Neural cell (in vitro differentiated cells): ENCODE measurements at regions not wholly inside any gene's neighbourhood (a gene's known extent, or its start where the extent isn't known, plus 50 kb on each side); places are given as distances from the start of the nearest gene placed in this dataset.

Experiments used
- H2AFZ ChIP-seq: fragments of 200-600, 300-800 bp; sonication (generic), shearing (Covaris generic); 2 replicates; pipeline ENCODE4 v1.6.0; 2014; ENCODE audit warnings: low read depth, mild to moderate bottlenecking, antibody characterized with exemption, low read length, moderate library complexity
- H3F3A ChIP-seq: fragments of 200-600 bp; shearing (Covaris generic); 2 replicates; pipeline ENCODE4 v1.6.1; 2016; ENCODE audit warnings: mild to moderate bottlenecking, moderate library complexity, mixed read lengths, antibody characterized with exemption, low read length; ENCODE audit not compliant: insufficient read depth, poor library complexity, severe bottlenecking
- H3K27ac ChIP-seq: fragments of 200-600, 300-800 bp; sonication (generic), shearing (Covaris generic); 2 replicates; pipeline ENCODE4 v1.5.1; 2014; ENCODE audit warnings: mild to moderate bottlenecking, low read length, moderate library complexity
- H3K27me3 ChIP-seq: fragments of 300-800, 200-600 bp; sonication (generic), shearing (Covaris generic); 2 replicates; pipeline ENCODE4 v1.6.0; 2014; ENCODE audit warnings: mild to moderate bottlenecking, low read depth, low read length, moderate library complexity; ENCODE audit not compliant: insufficient read depth
- H3K36me3 ChIP-seq: fragments of 300-800, 200-600 bp; sonication (generic), shearing (Covaris generic); 2 replicates; pipeline ENCODE4 v1.5.1; 2014; ENCODE audit warnings: mild to moderate bottlenecking, antibody characterized with exemption, low read length, moderate library complexity; ENCODE audit not compliant: insufficient read depth
- H3K4me2 ChIP-seq: fragments of 300-800, 200-600 bp; sonication (generic), shearing (Covaris generic); 2 replicates; pipeline ENCODE4 v1.6.0; 2014; ENCODE audit warnings: mild to moderate bottlenecking, low read length
- H3K4me3 ChIP-seq: fragments of 300-800, 200-600 bp; sonication (generic), shearing (Covaris generic); 2 replicates; pipeline ENCODE4 v1.5.1; 2014; ENCODE audit warnings: mild to moderate bottlenecking, low read length, moderate library complexity
- H3K79me2 ChIP-seq: fragments of 200-600 bp; shearing (Covaris generic); replicated peaks from 2 replicates; pipeline ENCODE4 v1.6.0; 2014; ENCODE audit warnings: mild to moderate bottlenecking, low read length, moderate library complexity; ENCODE audit not compliant: insufficient read depth
- H3K9ac ChIP-seq: fragments of 300-800, 200-600 bp; sonication (generic), shearing (Covaris generic); 2 replicates; pipeline ENCODE4 v1.6.1; 2016; ENCODE audit warnings: mild to moderate bottlenecking, low read length, mixed read lengths
- H3K9me2 ChIP-seq: fragments of 200-600 bp; shearing (Covaris generic); 2 replicates; pipeline ENCODE4 v1.6.1; 2016; ENCODE audit warnings: mild to moderate bottlenecking, low read length, mixed read lengths; ENCODE audit not compliant: insufficient read depth
- H3K9me3 ChIP-seq: fragments of 200-600, 300-800 bp; sonication (generic), shearing (Covaris generic); 2 replicates; pipeline ENCODE4 v1.6.1; 2016; ENCODE audit warnings: mild to moderate bottlenecking, mixed run types, low read length, moderate library complexity, mixed read lengths
- H4K20me1 ChIP-seq: fragments of 200-600 bp; shearing (Covaris generic); 2 replicates; pipeline ENCODE4 v1.6.1; 2016; ENCODE audit warnings: mild to moderate bottlenecking, mixed run types; ENCODE audit not compliant: insufficient read depth
- EP300 ChIP-seq: fragments of 450-650 bp; conservative IDR thresholded peaks from 2 replicates; pipeline ENCODE4 v1.6.1; 2014; ENCODE audit warnings: antibody characterized with exemption, mild to moderate bottlenecking, moderate library complexity; ENCODE audit not compliant: poor library complexity, severe bottlenecking
- EZH2 ChIP-seq: fragments of 200-600, 300-800 bp; shearing (Covaris generic), sonication (generic); IDR thresholded peaks from 2 replicates; pipeline ENCODE4 v1.6.1; 2014; ENCODE audit warnings: antibody characterized with exemption, low read length, borderline replicate concordance, mild to moderate bottlenecking; ENCODE audit not compliant: insufficient read depth, poor library complexity, severe bottlenecking
- MXI1 ChIP-seq: fragments of 450-650 bp; conservative IDR thresholded peaks from 2 replicates; pipeline ENCODE4 v1.6.1; 2014; ENCODE audit warnings: antibody characterized with exemption, mild to moderate bottlenecking; ENCODE audit not compliant: poor library complexity, severe bottlenecking
- POLR2AphosphoS5 ChIP-seq: IDR thresholded peaks from 2 replicates; pipeline ENCODE4 v1.6.1; 2012
- RAD21 ChIP-seq: fragments of 450-650 bp; conservative IDR thresholded peaks from 2 replicates; pipeline ENCODE4 v1.6.1; 2014; ENCODE audit warnings: antibody characterized with exemption, mild to moderate bottlenecking, moderate library complexity
- SMC3 ChIP-seq: fragments of 450-650 bp; conservative IDR thresholded peaks from 2 replicates; pipeline ENCODE4 v1.6.1; 2014; ENCODE audit warnings: antibody characterized with exemption, mild to moderate bottlenecking, moderate library complexity; ENCODE audit not compliant: poor library complexity
- TAF1 ChIP-seq: IDR thresholded peaks from 2 replicates; pipeline ENCODE4 v1.6.1; 2012; ENCODE audit warnings: low read depth
- TF ChIP-seq, protein P1 (sequence below): IDR thresholded peaks from 2 replicates; pipeline ENCODE4 v1.6.1; 2012; ENCODE audit warnings: borderline replicate concordance
- TF ChIP-seq, protein P2 (sequence below): fragments of 450-650 bp; IDR thresholded peaks from 2 replicates; pipeline ENCODE4 v1.5.1; 2014; ENCODE audit warnings: antibody characterized with exemption, mild to moderate bottlenecking, moderate library complexity; ENCODE audit not compliant: poor library complexity, severe bottlenecking

- Histone ChIP-seq H2AFZ (no peak overlapping the region), H3K9ac (no peak overlapping the region), H4K20me1 (no peaks in the 10 kb centered on the region), H3K27me3 (no peaks in the 10 kb centered on the region), H3K79me2 (no peaks in the 10 kb centered on the region), H3K9me3 (no peaks in the 10 kb centered on the region), H3K4me3 (no peak overlapping the region), H3K36me3 (no peaks in the 10 kb centered on the region), H3F3A (no peaks in the 10 kb centered on the region), H3K9me2 (no peaks in the 10 kb centered on the region), H3K27ac (no peak overlapping the region), H3K4me2 (no peak overlapping the region)
- TF ChIP-seq EP300 (no peak), EZH2 (no peak), TAF1 (no peak), POLR2AphosphoS5 (no peak), RAD21 (no peak), SMC3 (no peak), MXI1 (no peak)
- TF ChIP-seq, protein P1, sequence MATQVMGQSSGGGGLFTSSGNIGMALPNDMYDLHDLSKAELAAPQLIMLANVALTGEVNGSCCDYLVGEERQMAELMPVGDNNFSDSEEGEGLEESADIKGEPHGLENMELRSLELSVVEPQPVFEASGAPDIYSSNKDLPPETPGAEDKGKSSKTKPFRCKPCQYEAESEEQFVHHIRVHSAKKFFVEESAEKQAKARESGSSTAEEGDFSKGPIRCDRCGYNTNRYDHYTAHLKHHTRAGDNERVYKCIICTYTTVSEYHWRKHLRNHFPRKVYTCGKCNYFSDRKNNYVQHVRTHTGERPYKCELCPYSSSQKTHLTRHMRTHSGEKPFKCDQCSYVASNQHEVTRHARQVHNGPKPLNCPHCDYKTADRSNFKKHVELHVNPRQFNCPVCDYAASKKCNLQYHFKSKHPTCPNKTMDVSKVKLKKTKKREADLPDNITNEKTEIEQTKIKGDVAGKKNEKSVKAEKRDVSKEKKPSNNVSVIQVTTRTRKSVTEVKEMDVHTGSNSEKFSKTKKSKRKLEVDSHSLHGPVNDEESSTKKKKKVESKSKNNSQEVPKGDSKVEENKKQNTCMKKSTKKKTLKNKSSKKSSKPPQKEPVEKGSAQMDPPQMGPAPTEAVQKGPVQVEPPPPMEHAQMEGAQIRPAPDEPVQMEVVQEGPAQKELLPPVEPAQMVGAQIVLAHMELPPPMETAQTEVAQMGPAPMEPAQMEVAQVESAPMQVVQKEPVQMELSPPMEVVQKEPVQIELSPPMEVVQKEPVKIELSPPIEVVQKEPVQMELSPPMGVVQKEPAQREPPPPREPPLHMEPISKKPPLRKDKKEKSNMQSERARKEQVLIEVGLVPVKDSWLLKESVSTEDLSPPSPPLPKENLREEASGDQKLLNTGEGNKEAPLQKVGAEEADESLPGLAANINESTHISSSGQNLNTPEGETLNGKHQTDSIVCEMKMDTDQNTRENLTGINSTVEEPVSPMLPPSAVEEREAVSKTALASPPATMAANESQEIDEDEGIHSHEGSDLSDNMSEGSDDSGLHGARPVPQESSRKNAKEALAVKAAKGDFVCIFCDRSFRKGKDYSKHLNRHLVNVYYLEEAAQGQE = no peak
- TF ChIP-seq, protein P2, sequence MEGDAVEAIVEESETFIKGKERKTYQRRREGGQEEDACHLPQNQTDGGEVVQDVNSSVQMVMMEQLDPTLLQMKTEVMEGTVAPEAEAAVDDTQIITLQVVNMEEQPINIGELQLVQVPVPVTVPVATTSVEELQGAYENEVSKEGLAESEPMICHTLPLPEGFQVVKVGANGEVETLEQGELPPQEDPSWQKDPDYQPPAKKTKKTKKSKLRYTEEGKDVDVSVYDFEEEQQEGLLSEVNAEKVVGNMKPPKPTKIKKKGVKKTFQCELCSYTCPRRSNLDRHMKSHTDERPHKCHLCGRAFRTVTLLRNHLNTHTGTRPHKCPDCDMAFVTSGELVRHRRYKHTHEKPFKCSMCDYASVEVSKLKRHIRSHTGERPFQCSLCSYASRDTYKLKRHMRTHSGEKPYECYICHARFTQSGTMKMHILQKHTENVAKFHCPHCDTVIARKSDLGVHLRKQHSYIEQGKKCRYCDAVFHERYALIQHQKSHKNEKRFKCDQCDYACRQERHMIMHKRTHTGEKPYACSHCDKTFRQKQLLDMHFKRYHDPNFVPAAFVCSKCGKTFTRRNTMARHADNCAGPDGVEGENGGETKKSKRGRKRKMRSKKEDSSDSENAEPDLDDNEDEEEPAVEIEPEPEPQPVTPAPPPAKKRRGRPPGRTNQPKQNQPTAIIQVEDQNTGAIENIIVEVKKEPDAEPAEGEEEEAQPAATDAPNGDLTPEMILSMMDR = no peak
Observed at GRCh38 chr6:67643281-67643680, 991.8 kb upstream of the ADGRB3 start.

DNA sequence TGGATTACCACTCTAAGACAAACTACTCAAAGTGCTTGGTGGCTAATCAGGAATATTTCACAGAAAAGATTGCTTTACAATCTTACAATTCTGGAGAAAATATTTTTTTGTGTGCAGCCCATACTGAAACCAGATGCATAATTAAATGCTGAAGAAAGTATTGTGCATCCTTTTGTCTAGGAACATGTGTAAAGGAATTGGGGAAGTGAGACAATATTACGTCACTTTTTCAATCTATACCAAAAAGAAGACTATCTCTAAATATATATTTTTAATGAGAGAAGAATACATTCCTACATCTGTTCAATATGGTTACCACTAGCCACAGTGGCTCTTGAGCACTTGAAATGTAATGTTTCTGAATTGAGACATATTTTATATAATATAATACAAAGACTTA is 992.5 kb upstream of the ADGRB3 start:
- H3K4me2 ChIP-seq = no peak overlapping the region
- no peaks in the 10 kb centered on the region for H3K36me3 ChIP-seq
- no peaks in the 10 kb centered on the region for H4K20me1 ChIP-seq
- H3K9ac ChIP-seq = no peak overlapping the region
- no peaks in the 10 kb centered on the region for H3K9me3 ChIP-seq
- H3F3A ChIP-seq = no peaks in the 10 kb centered on the region
- no peaks in the 10 kb centered on the region for H3K9me2 ChIP-seq
- no peaks in the 10 kb centered on the region for H3K27me3 ChIP-seq
- TF ChIP-seq EP300 (no peak), RAD21 (no peak), TAF1 (no peak), EZH2 (no peak), SMC3 (no peak), MXI1 (no peak), POLR2AphosphoS5 (no peak)
- TF ChIP-seq, protein P1 = no peak
- TF ChIP-seq, protein P2 = no peak
- no peak overlapping the region for H3K27ac ChIP-seq
- no peak overlapping the region for H2AFZ ChIP-seq
- no peaks in the 10 kb centered on the region for H3K79me2 ChIP-seq
- no peak overlapping the region for H3K4me3 ChIP-seq
